NCI-H460 (cell line): ENCODE measurements at regions not wholly inside any gene's neighbourhood (a gene's known extent, or its start where the extent isn't known, plus 50 kb on each side); places are given as distances from the start of the nearest gene placed in this dataset.
"Not testable (repeated sequence)": the region's sequence is repeated elsewhere in the genome, so short reads cannot be mapped to it uniquely, and the experiment has no call there.

ENCODE experiments used
- DNase-seq: peaks from one replicate; pipeline ENCODE4 v3.0.0-alpha.2; 2016; ENCODE audit warnings: low read depth; ENCODE audit errors: extremely low read depth

- no peak for DNase-seq
Observed at GRCh38 chr9:117936185-117937130, 232.3 kb downstream of the TLR4 start.

- DNase-seq = no peak
Observed at GRCh38 chr9:117938086-117938485, 233.9 kb downstream of the TLR4 start.

GRCh38 chr9:117938896-117939295 lies 234.7 kb downstream of the TLR4 start:
- DNase-seq = no peak

GRCh38 chr9:117944750-117945149 lies 240.5 kb downstream of the TLR4 start:
- DNase-seq = not testable (repeated sequence)

- no peak for DNase-seq
Observed at GRCh38 chr9:117945286-117945685, 241.1 kb downstream of the TLR4 start.

GRCh38 chr9:117951127-117951526 lies 246.9 kb downstream of the TLR4 start:
- DNase-seq = no peak

- no peak for DNase-seq
Observed at GRCh38 chr9:117952581-117952980, 248.4 kb downstream of the TLR4 start.

GRCh38 chr9:117957267-117957666 lies 253.1 kb downstream of the TLR4 start:
- no peak for DNase-seq

GRCh38 chr9:117958726-117959125 lies 254.5 kb downstream of the TLR4 start:
- DNase-seq = no peak

GRCh38 chr9:117963493-117964090 lies 259.4 kb downstream of the TLR4 start:
- DNase-seq = no peak

- no peak for DNase-seq
Observed at GRCh38 chr9:117970276-117971050, 266.3 kb downstream of the TLR4 start.

GRCh38 chr9:117974108-117974507 lies 269.9 kb downstream of the TLR4 start:
- no peak for DNase-seq

GRCh38 chr9:117979914-117980313 lies 275.7 kb downstream of the TLR4 start:
- no peak for DNase-seq

- DNase-seq = no peak
Observed at GRCh38 chr9:117987945-117988344, 283.7 kb downstream of the TLR4 start.

GRCh38 chr9:117992006-117992405 lies 287.8 kb downstream of the TLR4 start:
- no peak for DNase-seq

- DNase-seq = no peak
Observed at GRCh38 chr9:118000581-118000980, 296.4 kb downstream of the TLR4 start.

- DNase-seq = no peak
Observed at GRCh38 chr9:118003240-118003639, 299.0 kb downstream of the TLR4 start.

GRCh38 chr9:118008246-118008645 lies 304.0 kb downstream of the TLR4 start:
- no peak for DNase-seq

GRCh38 chr9:118009614-118010013 lies 305.4 kb downstream of the TLR4 start:
- DNase-seq = no peak

- DNase-seq = no peak
Observed at GRCh38 chr9:118017607-118018122, 313.5 kb downstream of the TLR4 start.

- DNase-seq = no peak
Observed at GRCh38 chr9:118023644-118024043, 319.4 kb downstream of the TLR4 start.
